Keratinocyte (primary cell): ENCODE measurements at regions not wholly inside any gene's neighbourhood (a gene's known extent, or its start where the extent isn't known, plus 50 kb on each side); places are given as distances from the start of the nearest gene placed in this dataset.

Experiments
- DNase-seq: peaks from one replicate; pipeline ENCODE4 v3.0.0-alpha.2; 2011; ENCODE audit warnings: low read depth, missing footprints, low spot score
- FAIRE-seq: peaks from 2 replicates; lab custom pipeline; 2011; peaks lifted over from hg19 to GRCh38; lab: Jason Lieb, UNC
- H2AFZ ChIP-seq: 2 replicates; pipeline ENCODE4 v1.6.0; 2012; ENCODE audit warnings: low read length, control low read depth, inconsistent platforms; ENCODE audit not compliant: control insufficient read depth
- H3K27ac ChIP-seq: 2 replicates; pipeline ENCODE4 v1.5.1; 2011; ENCODE audit warnings: low read length; ENCODE audit not compliant: control insufficient read depth, insufficient read depth
- H3K27me3 ChIP-seq: 3 replicates; pipeline ENCODE4 v1.6.0; 2011; ENCODE audit warnings: low read length; ENCODE audit not compliant: control insufficient read depth, insufficient read depth; ENCODE audit errors: extremely low read depth
- H3K36me3 ChIP-seq, 2 experiments: 2 replicates in 1 of 2; 3 replicates in 1 of 2; pipeline ENCODE4 v1.5.1; 2011; ENCODE audit warnings: low read length in 2 of 2, mild to moderate bottlenecking in 1 of 2; ENCODE audit not compliant: control insufficient read depth in 2 of 2, insufficient read depth in 2 of 2; ENCODE audit errors: extremely low read depth in 1 of 2
- H3K4me1 ChIP-seq: 3 replicates; pipeline ENCODE4 v1.5.1; 2011; ENCODE audit warnings: low read length; ENCODE audit not compliant: control insufficient read depth, insufficient read depth; ENCODE audit errors: extremely low read depth
- H3K4me2 ChIP-seq: 3 replicates; pipeline ENCODE4 v1.6.0; 2011; ENCODE audit warnings: low read depth, low read length; ENCODE audit not compliant: control insufficient read depth, insufficient read depth; ENCODE audit errors: extremely low read depth
- H3K4me3 ChIP-seq, 3 experiments: fragments of 200-600 bp in 1 of 3; sonication (generic) in 1 of 3; 2 replicates in 2 of 3; 3 replicates in 1 of 3; pipeline ENCODE4 v1.5.1; 2011 to 2016; ENCODE audit warnings: low read length in 3 of 3, mild to moderate bottlenecking in 3 of 3, control low read depth in 2 of 3, inconsistent platforms in 1 of 3, low read depth in 1 of 3, mixed read lengths in 1 of 3, mixed run types in 1 of 3, moderate library complexity in 1 of 3; ENCODE audit not compliant: control insufficient read depth in 2 of 3, insufficient read depth in 2 of 3; ENCODE audit errors: extremely low read depth in 1 of 3
- H3K79me2 ChIP-seq: 2 replicates; pipeline ENCODE4 v1.6.0; 2012; ENCODE audit warnings: low read length; ENCODE audit not compliant: control insufficient read depth, insufficient read depth
- H3K9ac ChIP-seq: 3 replicates; pipeline ENCODE4 v1.6.0; 2011; ENCODE audit warnings: low read length; ENCODE audit not compliant: control insufficient read depth, insufficient read depth; ENCODE audit errors: extremely low read depth
- H3K9me1 ChIP-seq: 3 replicates; pipeline ENCODE4 v1.6.0; 2011; ENCODE audit warnings: low read length; ENCODE audit not compliant: control insufficient read depth, insufficient read depth; ENCODE audit errors: extremely low read depth
- H3K9me3 ChIP-seq: 2 replicates; pipeline ENCODE4 v1.5.1; 2012; ENCODE audit warnings: low read depth, low read length; ENCODE audit not compliant: control insufficient read depth
- H4K20me1 ChIP-seq: 3 replicates; pipeline ENCODE4 v1.6.0; 2011; ENCODE audit warnings: low read length; ENCODE audit not compliant: control insufficient read depth, insufficient read depth; ENCODE audit errors: extremely low read depth
- CTCF ChIP-seq, 3 experiments: IDR thresholded peaks in 1 of 3; conservative IDR thresholded peaks in 1 of 3; optimal IDR thresholded peaks in 1 of 3; 2 replicates in 2 of 3; 3 replicates in 1 of 3; pipeline versions ENCODE3 to v1.5.1; 2011; ENCODE audit warnings: low read length in 3 of 3, mild to moderate bottlenecking in 3 of 3, moderate library complexity in 2 of 3, control low read depth in 1 of 3, inconsistent platforms in 1 of 3; ENCODE audit not compliant: insufficient read depth in 2 of 3; ENCODE audit errors: extremely low read depth in 1 of 3
- EZH2 ChIP-seq: IDR thresholded peaks from one replicate; pipeline ENCODE4 v1.6.1; 2012; ENCODE audit warnings: inconsistent platforms, mild to moderate bottlenecking, low read length, moderate library complexity
- dilution Hi-C: fragments of 300-500 bp; cut with MboI; formaldehyde crosslinking; loops from one replicate; pipeline ENCODE4 v1.7.0; 2020; ENCODE audit warnings: low sequenced_read_pairs; ENCODE audit not compliant: extremely low pct_ligation_motif_present

GRCh38 chr6:144637541-144637940, 352.4 kb downstream of the UTRN start:
- FAIRE-seq (no peak), DNase-seq (no peak)
- no peaks in the 10 kb centered on the region for H4K20me1 ChIP-seq
- H2AFZ ChIP-seq: no peak overlapping the region
- no peaks in the 10 kb centered on the region for H3K36me3 ChIP-seq
- no peak overlapping the region for H3K4me2 ChIP-seq
- no peaks in the 10 kb centered on the region for H3K9me3 ChIP-seq
- dilution Hi-C loops: no loop called here
- TF ChIP-seq EZH2 (no peak), CTCF (optimal IDR thresholded peaks at IDR 0.05 in 1 of 3, IDR thresholded peaks at IDR 0.05 in 1 of 3, conservative IDR thresholded peaks at IDR 0.05 in 1 of 3; ENCODE audit: extremely low read depth in 1 of 3, insufficient read depth in 2 of 3, low read length in 3 of 3) (no peak)
- H3K9ac ChIP-seq: no peak overlapping the region
- H3K4me3 ChIP-seq: no peak overlapping the region
- H3K4me1 ChIP-seq: peaks cover 3% of the 10 kb centered on the region
- H3K27me3 ChIP-seq: no peaks in the 10 kb centered on the region
- H3K9me1 ChIP-seq: no peaks in the 10 kb centered on the region
- no peak overlapping the region for H3K27ac ChIP-seq
- H3K79me2 ChIP-seq: no peaks in the 10 kb centered on the region

GRCh38 chr6:144639654-144640053, 354.5 kb downstream of the UTRN start:
- H4K20me1 ChIP-seq: no peaks in the 10 kb centered on the region
- H3K27ac ChIP-seq: no peak overlapping the region
- dilution Hi-C loops: no loop called here
- no peaks in the 10 kb centered on the region for H3K79me2 ChIP-seq
- H2AFZ ChIP-seq: no peak overlapping the region
- H3K9me3 ChIP-seq: no peaks in the 10 kb centered on the region
- no peak overlapping the region for H3K4me3 ChIP-seq
- H3K36me3 ChIP-seq: no peaks in the 10 kb centered on the region
- H3K27me3 ChIP-seq: no peaks in the 10 kb centered on the region
- H3K9ac ChIP-seq: no peak overlapping the region
- DNase-seq (no peak), FAIRE-seq (no peak)
- H3K9me1 ChIP-seq: no peaks in the 10 kb centered on the region
- TF ChIP-seq EZH2 (no peak), CTCF (optimal IDR thresholded peaks at IDR 0.05 in 1 of 3, IDR thresholded peaks at IDR 0.05 in 1 of 3, conservative IDR thresholded peaks at IDR 0.05 in 1 of 3; ENCODE audit: extremely low read depth in 1 of 3, insufficient read depth in 2 of 3, low read length in 3 of 3) (no peak)
- peaks cover 3% of the 10 kb centered on the region for H3K4me1 ChIP-seq
- no peak overlapping the region for H3K4me2 ChIP-seq
